Testis (tissue), 2 donors: ENCODE measurements at regions not wholly inside any gene's neighbourhood (a gene's known extent, or its start where the extent isn't known, plus 50 kb on each side); places are given as distances from the start of the nearest gene placed in this dataset.
"Not testable (repeated sequence)": the region's sequence is repeated elsewhere in the genome, so short reads cannot be mapped to it uniquely, and the experiment has no call there.

Experiments used
- DNase-seq: peaks from one replicate; pipeline ENCODE4 v3.0.0-alpha.2; 2019
- H3K27ac ChIP-seq, 2 donors: fragments of 200-600 bp; sonication (generic); one replicate each; pipeline ENCODE4 v1.5.1; 2019
- H3K27me3 ChIP-seq: fragments of 200-600 bp; sonication (generic); one replicate; pipeline ENCODE4 v1.5.1; 2019
- H3K36me3 ChIP-seq: fragments of 200-600 bp; sonication (generic); one replicate; pipeline ENCODE4 v1.5.1; 2017; ENCODE audit warnings: low read depth; ENCODE audit errors: missing control alignments
- H3K4me1 ChIP-seq: fragments of 200-600 bp; sonication (generic); one replicate; pipeline ENCODE4 v1.5.1; 2019
- H3K4me3 ChIP-seq, 2 donors: fragments of 200-600 bp; sonication (generic); one replicate each; pipeline ENCODE4 v1.5.1; 2017 to 2019
- H3K9me3 ChIP-seq: fragments of 200-600 bp; sonication (generic); one replicate; pipeline ENCODE4 v1.5.1; 2017
- POLR2A ChIP-seq: fragments of 450-650 bp; IDR thresholded peaks from one replicate; pipeline ENCODE4 v1.6.1; 2017; ENCODE audit warnings: antibody characterized with exemption, mild to moderate bottlenecking, moderate library complexity
- WGBS, 2 donors: methylation state at CpG; one replicate each; pipeline ENCODE4 v1.1.5; 2018; 5-methylcytosine and 5-hydroxymethylcytosine counted together
- intact Hi-C: fragments of 100-400 bp; cut with DNase I; formaldehyde crosslinking; loops from one replicate; pipeline ENCODE4 v1.15.1; 2023; ENCODE audit warnings: low total_unique reads
- TF ChIP-seq, protein P1 (sequence below), 3 experiments: fragments of 450-650 bp in 2 of 3; fragments of 200-600 bp in 1 of 3; sonication (generic) in 1 of 3; IDR thresholded peaks; one replicate each; pipeline ENCODE4 v1.5.1; 2016 to 2019; ENCODE audit warnings: antibody characterized with exemption in 3 of 3, mild to moderate bottlenecking in 2 of 3, moderate library complexity in 1 of 3

DNA sequence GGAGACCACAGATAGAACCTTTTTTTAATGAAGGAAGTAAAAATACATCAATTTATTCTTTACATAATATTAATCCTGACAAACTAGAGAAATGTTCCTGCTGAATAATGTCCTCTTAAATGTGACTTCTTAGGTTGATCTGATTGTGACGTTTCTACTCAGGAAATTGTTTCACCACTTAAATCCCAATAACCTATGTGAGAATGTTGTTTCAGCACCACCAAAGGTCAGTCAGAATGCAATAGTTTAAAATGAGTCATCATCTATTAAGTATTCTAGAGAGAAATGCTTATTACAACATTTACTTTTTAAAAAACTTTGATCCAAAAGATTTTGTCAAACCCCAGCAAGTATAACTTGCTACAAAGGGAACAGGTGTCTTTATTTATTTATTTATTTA is 155.4 kb upstream of the CACNA2D1 start:
- no peak for DNase-seq
- 58 to 76% methylated on average over 1 of the region's 1 CpG for WGBS, 2 donors

DNA sequence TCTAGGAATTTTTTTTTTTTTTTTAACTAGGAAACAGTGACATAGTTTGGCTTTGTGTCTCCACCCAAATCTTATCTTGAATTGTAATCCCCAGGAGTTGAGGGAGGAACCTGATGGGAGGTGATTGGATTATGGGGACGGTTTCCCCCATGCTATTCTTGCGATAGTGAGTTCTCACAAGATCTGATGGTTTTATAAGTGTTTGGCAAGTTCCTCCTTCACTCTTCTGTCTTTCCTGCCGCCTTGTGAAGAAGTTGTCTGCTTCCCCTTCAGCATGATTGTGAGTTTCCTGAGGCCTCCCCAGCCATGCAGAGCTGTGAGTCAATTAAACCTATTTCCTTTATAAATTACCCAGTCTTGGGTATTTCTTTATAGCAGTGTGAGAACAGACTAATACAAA is 152.2 kb upstream of the CACNA2D1 start:
- H3K9me3 ChIP-seq, H3K27me3 ChIP-seq, H3K27ac ChIP-seq, DNase-seq, H3K4me1 ChIP-seq, H3K36me3 ChIP-seq, H3K4me3 ChIP-seq, intact Hi-C loops: not testable (repeated sequence)
- 69 to 74% methylated on average over 3 of the region's 3 CpGs for WGBS, 2 donors

More for the DNA sequence above, 155.4 kb upstream of the CACNA2D1 start:
- Histone ChIP-seq H3K27ac (no peak overlapping the region), H3K4me3 (no peak overlapping the region), H3K36me3 (no peaks in the 10 kb centered on the region), H3K4me1 (no peaks in the 10 kb centered on the region), H3K9me3 (no peaks in the 10 kb centered on the region), H3K27me3 (no peaks in the 10 kb centered on the region)
- TF ChIP-seq, protein P1, sequence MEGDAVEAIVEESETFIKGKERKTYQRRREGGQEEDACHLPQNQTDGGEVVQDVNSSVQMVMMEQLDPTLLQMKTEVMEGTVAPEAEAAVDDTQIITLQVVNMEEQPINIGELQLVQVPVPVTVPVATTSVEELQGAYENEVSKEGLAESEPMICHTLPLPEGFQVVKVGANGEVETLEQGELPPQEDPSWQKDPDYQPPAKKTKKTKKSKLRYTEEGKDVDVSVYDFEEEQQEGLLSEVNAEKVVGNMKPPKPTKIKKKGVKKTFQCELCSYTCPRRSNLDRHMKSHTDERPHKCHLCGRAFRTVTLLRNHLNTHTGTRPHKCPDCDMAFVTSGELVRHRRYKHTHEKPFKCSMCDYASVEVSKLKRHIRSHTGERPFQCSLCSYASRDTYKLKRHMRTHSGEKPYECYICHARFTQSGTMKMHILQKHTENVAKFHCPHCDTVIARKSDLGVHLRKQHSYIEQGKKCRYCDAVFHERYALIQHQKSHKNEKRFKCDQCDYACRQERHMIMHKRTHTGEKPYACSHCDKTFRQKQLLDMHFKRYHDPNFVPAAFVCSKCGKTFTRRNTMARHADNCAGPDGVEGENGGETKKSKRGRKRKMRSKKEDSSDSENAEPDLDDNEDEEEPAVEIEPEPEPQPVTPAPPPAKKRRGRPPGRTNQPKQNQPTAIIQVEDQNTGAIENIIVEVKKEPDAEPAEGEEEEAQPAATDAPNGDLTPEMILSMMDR (IDR thresholded peaks at IDR 0.05), result no peak
- no peak for TF ChIP-seq POLR2A
- intact Hi-C loops, result no loop called here

DNA sequence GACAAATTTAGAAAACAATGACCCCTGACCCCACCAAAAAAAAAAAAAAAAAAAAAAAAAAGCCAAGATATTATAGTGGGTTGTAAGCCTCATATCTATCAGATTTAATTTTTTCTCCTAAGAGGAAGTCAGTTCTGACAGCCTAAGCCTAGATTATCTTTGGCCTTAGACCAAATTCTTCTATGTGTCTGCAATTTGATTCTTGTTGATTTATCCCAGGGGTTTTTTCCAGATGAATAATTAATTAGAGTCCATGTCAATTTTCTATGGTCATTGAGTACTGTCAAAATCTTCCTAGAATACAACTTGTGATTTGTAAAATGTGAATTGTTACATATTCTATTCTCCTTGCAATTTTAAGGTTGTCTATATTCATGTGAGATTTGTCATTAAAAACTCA is 151.6 kb upstream of the CACNA2D1 start:
- intact Hi-C loops, result no loop called here
- TF ChIP-seq, protein P1 (IDR thresholded peaks at IDR 0.05), result no peak
- TF ChIP-seq POLR2A, result no peak
- DNase-seq, result no peak
- no peaks in the 10 kb centered on the region for H3K4me1 ChIP-seq
- H3K27me3 ChIP-seq, result no peaks in the 10 kb centered on the region
- no peaks in the 10 kb centered on the region for H3K9me3 ChIP-seq
- H3K27ac ChIP-seq, result no peak overlapping the region
- no peak overlapping the region for H3K4me3 ChIP-seq
- no peaks in the 10 kb centered on the region for H3K36me3 ChIP-seq

DNA sequence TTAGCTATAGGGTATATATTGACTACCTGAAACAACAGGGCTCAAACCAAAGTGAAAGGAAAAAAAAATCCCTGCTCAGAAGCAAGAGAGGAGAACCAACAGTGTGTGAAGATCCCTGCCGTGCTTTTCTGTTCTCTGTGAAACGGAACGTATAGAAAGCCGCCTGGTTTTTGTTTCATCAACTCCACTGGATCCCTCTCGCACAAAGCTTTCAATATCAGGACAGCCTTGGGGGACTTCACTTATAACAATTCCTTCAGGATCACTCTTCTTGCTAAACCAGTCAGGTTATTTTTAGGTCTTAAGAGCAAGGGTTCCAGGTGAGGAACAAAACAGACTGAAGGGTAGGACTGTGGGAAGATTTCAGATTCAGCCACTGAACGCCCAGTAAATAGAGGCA is 151.1 kb upstream of the CACNA2D1 start:
- intact Hi-C loops, result no loop called here
- H3K27me3 ChIP-seq, result no peaks in the 10 kb centered on the region
- no peak overlapping the region for H3K4me3 ChIP-seq
- H3K36me3 ChIP-seq, result no peaks in the 10 kb centered on the region
- no peak for DNase-seq
- no peak overlapping the region for H3K27ac ChIP-seq
- TF ChIP-seq POLR2A, result no peak
- TF ChIP-seq, protein P1 (IDR thresholded peaks at IDR 0.05), result no peak
- WGBS, 2 donors, result 58 to 60% methylated on average over 6 of the region's 6 CpGs
- H3K4me1 ChIP-seq, result no peaks in the 10 kb centered on the region
- no peaks in the 10 kb centered on the region for H3K9me3 ChIP-seq

DNA sequence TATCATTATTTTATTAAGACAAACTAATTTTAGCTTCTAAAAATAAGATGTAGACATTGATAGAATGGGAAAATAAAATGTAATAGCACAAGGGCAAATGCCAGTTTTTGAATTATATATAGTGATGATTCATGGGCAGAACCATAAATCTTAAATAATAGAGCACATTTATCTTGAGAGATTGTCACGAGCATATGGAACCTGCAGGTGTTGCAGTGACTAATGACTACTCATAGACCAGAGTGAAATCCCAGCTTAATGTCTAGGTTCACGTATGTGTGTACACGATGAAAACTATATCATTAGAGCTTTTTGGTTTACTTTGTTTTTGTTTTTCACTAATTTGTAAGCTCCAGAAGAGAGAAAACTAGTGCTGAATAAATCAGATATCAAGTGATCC is 150.2 kb upstream of the CACNA2D1 start:
- Histone ChIP-seq H3K4me1 (no peaks in the 10 kb centered on the region), H3K27me3 (no peaks in the 10 kb centered on the region), H3K4me3 (no peak overlapping the region), H3K9me3 (no peaks in the 10 kb centered on the region), H3K36me3 (no peaks in the 10 kb centered on the region), H3K27ac (no peak overlapping the region)
- TF ChIP-seq, protein P1 (IDR thresholded peaks at IDR 0.05), result no peak
- TF ChIP-seq POLR2A, result no peak
- no peak for DNase-seq
- 74 to 77% methylated on average over 3 of the region's 3 CpGs for WGBS, 2 donors
- intact Hi-C loops, result no loop called here
